CD14-positive monocyte (primary cell): ENCODE measurements at regions not wholly inside any gene's neighbourhood (a gene's known extent, or its start where the extent isn't known, plus 50 kb on each side); places are given as distances from the start of the nearest gene placed in this dataset.

Experiments used
- DNase-seq, 3 donors: peaks; one replicate each; pipeline ENCODE4 v3.0.0-alpha.2; 2011 to 2022
- H2AFZ ChIP-seq: 2 replicates; pipeline ENCODE4 v1.6.0; 2012; ENCODE audit warnings: mild to moderate bottlenecking, low read depth, low read length, inconsistent platforms; ENCODE audit not compliant: insufficient read depth, poor library complexity, severe bottlenecking
- H3K27ac ChIP-seq, 2 donors: 1 replicate in 1 of 2; 2 replicates in 1 of 2; pipeline ENCODE4 v1.5.1; 2012 to 2013; ENCODE audit warnings: low read length in 2 of 2, control low read depth in 1 of 2, inconsistent platforms in 1 of 2, low read depth in 1 of 2, mild to moderate bottlenecking in 1 of 2
- H3K27me3 ChIP-seq, 2 donors: one replicate each; pipeline versions ENCODE4 v1.6.0 to v1.6.1; 2011 to 2013; ENCODE audit warnings: low read length in 2 of 2; ENCODE audit not compliant: control insufficient read depth in 2 of 2, insufficient read depth in 2 of 2
- H3K36me3 ChIP-seq, 2 donors: replicated peaks in 1 of 2; 1 replicate in 1 of 2; 2 replicates in 1 of 2; pipeline versions ENCODE4 v1.5.1 to v1.6.1; 2012 to 2013; ENCODE audit warnings: low read length in 2 of 2, control low read depth in 1 of 2, inconsistent platforms in 1 of 2, mild to moderate bottlenecking in 1 of 2; ENCODE audit not compliant: insufficient read depth in 2 of 2, control insufficient read depth in 1 of 2
- H3K4me1 ChIP-seq, 2 donors: 1 replicate in 1 of 2; 2 replicates in 1 of 2; pipeline versions ENCODE4 v1.5.1 to v1.6.1; 2012 to 2013; ENCODE audit warnings: low read length in 2 of 2, control low read depth in 1 of 2, inconsistent platforms in 1 of 2, mild to moderate bottlenecking in 1 of 2, moderate library complexity in 1 of 2; ENCODE audit not compliant: insufficient read depth in 2 of 2, control insufficient read depth in 1 of 2
- H3K4me2 ChIP-seq: replicated peaks from 2 replicates; pipeline ENCODE3; 2012; ENCODE audit warnings: low read length, moderate library complexity, mild to moderate bottlenecking; ENCODE audit not compliant: poor library complexity, severe bottlenecking; ENCODE audit errors: extremely low read depth
- H3K4me3 ChIP-seq, 3 experiments: fragments of 200-600 bp in 1 of 3; sonication (generic) in 1 of 3; replicated peaks in 1 of 3; 1 replicate in 2 of 3; 2 replicates in 1 of 3; pipeline ENCODE4 v1.5.1; 2011 to 2013; ENCODE audit warnings: low read length in 3 of 3, mild to moderate bottlenecking in 3 of 3, control low read depth in 2 of 3, low read depth in 2 of 3, inconsistent platforms in 1 of 3, moderate library complexity in 1 of 3
- H3K79me2 ChIP-seq: 2 replicates; pipeline ENCODE4 v1.6.0; 2012; ENCODE audit warnings: mild to moderate bottlenecking, control low read depth, inconsistent platforms, low read length, moderate library complexity; ENCODE audit not compliant: insufficient read depth
- H3K9ac ChIP-seq: 2 replicates; pipeline ENCODE4 v1.6.0; 2017; ENCODE audit warnings: low read length, mild to moderate bottlenecking; ENCODE audit not compliant: insufficient read depth, poor library complexity, severe bottlenecking
- H3K9me3 ChIP-seq, 2 donors: replicated peaks in 1 of 2; 1 replicate in 1 of 2; 2 replicates in 1 of 2; pipeline versions ENCODE4 v1.5.1 to v1.6.1; 2012 to 2013; ENCODE audit warnings: low read length in 2 of 2, control low read depth in 1 of 2; ENCODE audit not compliant: control insufficient read depth in 1 of 2, insufficient read depth in 1 of 2
- H4K20me1 ChIP-seq: 2 replicates; pipeline ENCODE4 v1.6.0; 2012; ENCODE audit warnings: mild to moderate bottlenecking, low read length, control low read depth, moderate library complexity; ENCODE audit not compliant: insufficient read depth
- H3K27ac Mint-ChIP-seq, 7 donors: one replicate each; pipeline ENCODE4 v1.8.0; 2020; ENCODE audit warnings: mild to moderate bottlenecking in 7 of 7, mixed read lengths in 7 of 7, moderate library complexity in 6 of 7, inconsistent platforms in 2 of 7
- H3K27me3 Mint-ChIP-seq, 3 donors: one replicate each; pipeline ENCODE4 v1.8.0; 2021 to 2022; ENCODE audit warnings: low read depth in 3 of 3, mild to moderate bottlenecking in 3 of 3, mixed read lengths in 3 of 3, moderate library complexity in 3 of 3, inconsistent platforms in 1 of 3
- H3K36me3 Mint-ChIP-seq, 2 donors: one replicate each; pipeline ENCODE4 v1.8.0; 2020; ENCODE audit warnings: mixed read lengths in 2 of 2, inconsistent platforms in 1 of 2, mild to moderate bottlenecking in 1 of 2
- H3K4me1 Mint-ChIP-seq: one replicate; pipeline ENCODE4 v1.8.0; 2020; ENCODE audit warnings: mild to moderate bottlenecking, mixed read lengths
- H3K4me3 Mint-ChIP-seq, 2 donors: one replicate each; pipeline ENCODE4 v1.8.0; 2020; ENCODE audit warnings: mild to moderate bottlenecking in 2 of 2, mixed read lengths in 2 of 2, moderate library complexity in 1 of 2
- H3K9me3 Mint-ChIP-seq, 7 donors: one replicate each; pipeline ENCODE4 v1.8.0; 2020 to 2022; ENCODE audit warnings: mixed read lengths in 7 of 7, mild to moderate bottlenecking in 6 of 7, moderate library complexity in 6 of 7, inconsistent platforms in 2 of 7
- WGBS: methylation state at CpG from one replicate; pipeline ENCODE4 v1.1.5; 2013; ENCODE audit warnings: missing lambda C conversion rate; ENCODE audit not compliant: insufficient coverage; 5-methylcytosine and 5-hydroxymethylcytosine counted together
- intact Hi-C, 2 donors: fragments of 100-400 bp; cut with micrococcal nuclease; formaldehyde crosslinking; loops; one replicate each; pipeline versions ENCODE4 v1.15.0 to v1.15.1; 2023
- TF ChIP-seq, protein P1 (sequence below): fragments of 200-600 bp; IDR thresholded peaks from one replicate; pipeline ENCODE4 v1.8.0; 2022; ENCODE audit warnings: antibody characterized with exemption, mild to moderate bottlenecking

DNA sequence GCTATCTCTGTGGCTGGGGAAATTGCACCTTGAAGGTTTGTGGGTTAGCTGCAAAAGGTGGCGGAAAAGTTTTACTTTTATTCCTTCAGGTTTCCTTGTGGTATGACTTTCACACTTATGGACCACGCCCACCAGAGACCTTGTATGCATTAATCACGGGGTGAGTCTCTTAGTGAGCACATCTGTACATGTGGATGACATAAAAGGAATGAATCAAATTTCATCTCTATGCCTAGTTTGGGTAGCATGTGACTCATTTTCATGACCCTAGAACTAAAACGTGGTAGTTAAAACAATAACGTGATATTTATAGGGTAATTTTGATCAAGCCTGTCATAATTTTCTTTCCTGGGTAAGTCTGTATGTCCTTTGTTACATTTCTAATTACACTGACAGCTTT is 141.7 kb downstream of the PDCD6IP start:
- Histone ChIP-seq H3K4me1 (no peaks in the 10 kb centered on the region), H3K27ac (no peak overlapping the region), H4K20me1 (no peaks in the 10 kb centered on the region), H3K79me2 (no peaks in the 10 kb centered on the region), H3K27me3 (no peaks in the 10 kb centered on the region), H3K4me3 (no peak overlapping the region), H3K36me3 (no peaks in the 10 kb centered on the region), H3K9me3 (no peaks in the 10 kb centered on the region), H3K4me2 (no peak overlapping the region), H2AFZ (no peak overlapping the region), H3K9ac (no peak overlapping the region)
- H3K4me3 Mint-ChIP-seq, result no peak overlapping the region
- no peak for DNase-seq
- intact Hi-C loops, result no loop called here
- TF ChIP-seq, protein P1, sequence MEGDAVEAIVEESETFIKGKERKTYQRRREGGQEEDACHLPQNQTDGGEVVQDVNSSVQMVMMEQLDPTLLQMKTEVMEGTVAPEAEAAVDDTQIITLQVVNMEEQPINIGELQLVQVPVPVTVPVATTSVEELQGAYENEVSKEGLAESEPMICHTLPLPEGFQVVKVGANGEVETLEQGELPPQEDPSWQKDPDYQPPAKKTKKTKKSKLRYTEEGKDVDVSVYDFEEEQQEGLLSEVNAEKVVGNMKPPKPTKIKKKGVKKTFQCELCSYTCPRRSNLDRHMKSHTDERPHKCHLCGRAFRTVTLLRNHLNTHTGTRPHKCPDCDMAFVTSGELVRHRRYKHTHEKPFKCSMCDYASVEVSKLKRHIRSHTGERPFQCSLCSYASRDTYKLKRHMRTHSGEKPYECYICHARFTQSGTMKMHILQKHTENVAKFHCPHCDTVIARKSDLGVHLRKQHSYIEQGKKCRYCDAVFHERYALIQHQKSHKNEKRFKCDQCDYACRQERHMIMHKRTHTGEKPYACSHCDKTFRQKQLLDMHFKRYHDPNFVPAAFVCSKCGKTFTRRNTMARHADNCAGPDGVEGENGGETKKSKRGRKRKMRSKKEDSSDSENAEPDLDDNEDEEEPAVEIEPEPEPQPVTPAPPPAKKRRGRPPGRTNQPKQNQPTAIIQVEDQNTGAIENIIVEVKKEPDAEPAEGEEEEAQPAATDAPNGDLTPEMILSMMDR, result no peak
- H3K27ac Mint-ChIP-seq, result no peak overlapping the region
- H3K27me3 Mint-ChIP-seq, result peaks cover 0 to 2% (median 0%) of the 10 kb centered on the region in 3 donors
- no peaks in the 10 kb centered on the region for H3K36me3 Mint-ChIP-seq
- peaks cover 11% of the 10 kb centered on the region for H3K4me1 Mint-ChIP-seq
- 100% methylated on average over 1 of the region's 5 CpGs for WGBS
- peaks cover 0 to 4% (median 3%) of the 10 kb centered on the region in 7 donors for H3K9me3 Mint-ChIP-seq

DNA sequence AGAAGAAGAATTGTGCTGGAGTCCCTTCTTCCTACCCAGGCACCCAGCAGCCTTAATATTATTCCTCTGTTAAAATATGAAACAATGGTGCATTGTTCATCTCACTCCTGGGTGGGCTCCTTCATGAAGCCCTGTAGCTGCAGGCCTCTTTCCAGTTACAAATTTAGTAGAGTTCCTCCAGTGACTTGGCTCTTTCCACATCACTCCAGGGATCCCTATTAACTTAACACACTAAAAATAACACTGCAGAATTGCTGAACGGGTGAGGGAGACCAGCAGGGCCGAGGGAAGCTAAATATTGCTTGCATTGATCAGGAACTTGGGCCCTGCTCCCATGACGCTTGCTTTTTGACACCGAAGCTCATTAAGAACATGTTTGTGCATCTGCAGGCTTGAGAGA is 142.3 kb downstream of the PDCD6IP start:
- Mint-ChIP-seq H3K4me3 (no peak overlapping the region), H3K27ac (no peak overlapping the region), H3K27me3 (peaks cover 0 to 2% (median 0%) of the 10 kb centered on the region in 3 donors), H3K4me1 (peaks cover 11% of the 10 kb centered on the region), H3K9me3 (peaks cover 0 to 4% (median 0%) of the 10 kb centered on the region in 7 donors), H3K36me3 (no peaks in the 10 kb centered on the region)
- no peaks in the 10 kb centered on the region for H3K9me3 ChIP-seq
- H3K36me3 ChIP-seq, result no peaks in the 10 kb centered on the region
- no peak overlapping the region for H3K27ac ChIP-seq
- no peak overlapping the region for H2AFZ ChIP-seq
- no peaks in the 10 kb centered on the region for H3K79me2 ChIP-seq
- 93% methylated on average over 4 of the region's 4 CpGs for WGBS
- no peak overlapping the region for H3K4me3 ChIP-seq
- H3K4me1 ChIP-seq, result no peaks in the 10 kb centered on the region
- intact Hi-C loops, result no loop called here
- DNase-seq, result no peak
- no peak overlapping the region for H3K4me2 ChIP-seq
- no peaks in the 10 kb centered on the region for H4K20me1 ChIP-seq
- H3K27me3 ChIP-seq, result no peaks in the 10 kb centered on the region
- no peak overlapping the region for H3K9ac ChIP-seq
- TF ChIP-seq, protein P1, result no peak
